ENCODE measurements at regions not wholly inside any gene's neighbourhood (a gene's known extent, or its start where the extent isn't known, plus 50 kb on each side); places are given as distances from the start of the nearest gene placed in this dataset.

- TF ChIP-seq CTCF (IDR thresholded peaks at IDR 0.05 in 8 of 11, conservative IDR thresholded peaks at IDR 0.05 in 3 of 11) (no peak), POLR2A (IDR thresholded peaks at IDR 0.05) (no peak)
These were observed 335.5 kb upstream of the IGFBP7 start for GRCh38 chr4:57445686-57446085.

Measured in spleen (tissue), 7 donors.